Adrenal gland (tissue), 9 donors: ENCODE measurements at regions not wholly inside any gene's neighbourhood (a gene's known extent, or its start where the extent isn't known, plus 50 kb on each side); places are given as distances from the start of the nearest gene placed in this dataset.

Experiments used
- DNase-seq, 7 donors: peaks; one replicate each; pipeline ENCODE4 v3.0.0-alpha.2; 2019 to 2020
- H3K27ac ChIP-seq, 5 donors: fragments of 200-600 bp; sonication (generic) in 4 of 5; 1 replicate in 3 of 5; 2 replicates in 2 of 5; pipeline versions ENCODE4 v1.5.1 to v1.8.0; 2016 to 2020; ENCODE audit warnings: mild to moderate bottlenecking in 1 of 5
- H3K27me3 ChIP-seq: fragments of 200-600 bp; 2 replicates; pipeline ENCODE4 v1.8.0; 2021
- H3K36me3 ChIP-seq, 2 donors: fragments of 200-600 bp; replicated peaks in 1 of 2; 1 replicate in 1 of 2; 2 replicates in 1 of 2; pipeline versions ENCODE4 v1.5.1 to v1.8.0; 2018 to 2022
- H3K4me1 ChIP-seq, 2 donors: fragments of 200-600 bp; replicated peaks in 1 of 2; 1 replicate in 1 of 2; 2 replicates in 1 of 2; pipeline versions ENCODE4 v1.5.1 to v1.8.0; 2018 to 2021
- H3K4me3 ChIP-seq, 4 donors: fragments of 200-600 bp; sonication (generic) in 3 of 4; one replicate each; pipeline ENCODE4 v1.5.1; 2016 to 2018
- H3K9me3 ChIP-seq, 3 donors: fragments of 200-600 bp; sonication (generic) in 1 of 3; replicated peaks in 1 of 3; 1 replicate in 2 of 3; 2 replicates in 1 of 3; pipeline versions ENCODE4 v1.5.1 to v1.8.0; 2016 to 2021
- POLR2A ChIP-seq, 2 donors: fragments of 450-650 bp; IDR thresholded peaks; one replicate each; pipeline ENCODE4 v1.6.1; 2017; ENCODE audit warnings: antibody characterized with exemption in 2 of 2, mild to moderate bottlenecking in 2 of 2, moderate library complexity in 1 of 2
- WGBS, 4 donors: extraction: QIAGEN DNeasy Blood & Tissue Kit in 2 of 4; methylation state at CpG; one replicate each; pipeline versions ENCODE4 v1.1.5 to v1.1.7; 2013 to 2017; 5-methylcytosine and 5-hydroxymethylcytosine counted together
- intact Hi-C, 2 donors: fragments of 100-400 bp; cut with DNase I; formaldehyde crosslinking; loops; one replicate each; pipeline versions ENCODE4 v1.14.1 to v1.15.0; 2022 to 2023
- TF ChIP-seq, protein P1 (sequence below), 6 experiments: fragments of 450-650 bp in 4 of 6; fragments of 200-600 bp in 2 of 6; sonication (generic) in 1 of 6; IDR thresholded peaks; 1 replicate in 5 of 6; 2 replicates in 1 of 6; pipeline versions ENCODE4 v1.5.1 to v1.8.0; 2016 to 2021; ENCODE audit warnings: antibody characterized with exemption in 6 of 6, mild to moderate bottlenecking in 2 of 6, moderate library complexity in 1 of 6
- donor health status: healthy with polysubstance abuse.
- donor health status: Bipolar disorder and iron deficiency.
- donor health status: DM: yes; HTN: yes; CAD: no.
- donor health status: DM: no; HTN: no; CAD: no.
- donor health status: DM: no; HTN: no; CAD: no.

DNA sequence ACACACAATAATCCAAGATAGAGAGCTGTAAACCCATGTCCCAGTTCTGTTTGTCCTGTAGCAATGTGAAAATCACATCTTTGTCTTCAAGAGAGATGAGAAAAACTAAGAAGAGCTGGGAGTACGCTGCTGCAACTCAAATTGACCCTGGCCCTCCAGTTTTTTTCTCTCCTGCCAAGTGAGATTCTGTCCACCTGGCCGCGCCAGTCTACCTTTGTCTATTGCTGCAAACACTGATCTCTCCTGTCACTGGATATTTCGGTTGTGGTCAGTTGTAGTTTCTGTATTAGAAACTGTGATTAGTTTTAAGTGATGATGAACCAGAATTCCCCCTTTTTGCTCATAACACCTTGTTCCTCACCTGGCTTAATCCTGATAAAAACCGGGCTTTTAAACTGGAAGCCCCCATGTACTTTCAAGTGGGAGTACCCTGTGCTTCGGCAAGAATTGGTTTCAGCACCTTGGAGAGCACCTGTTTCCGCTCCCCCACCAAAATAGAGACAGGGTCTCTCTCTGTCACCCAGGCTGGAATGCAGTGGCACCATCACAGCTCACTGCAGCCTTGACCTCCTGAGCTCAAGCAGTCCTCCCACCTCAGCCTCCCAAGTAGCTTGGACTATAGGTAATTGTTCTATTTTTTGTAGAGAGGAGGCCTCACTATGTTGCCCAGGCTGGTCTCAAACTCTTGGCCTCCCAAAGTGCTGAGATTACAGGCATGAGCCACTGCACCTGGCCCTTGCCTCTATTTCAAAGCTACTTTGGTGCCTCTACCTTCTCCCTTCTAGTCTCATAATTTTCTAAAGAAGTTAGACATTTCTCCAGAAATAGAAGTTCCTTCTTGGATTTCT lies 156.8 kb downstream of the PHETA1 start:
- TF ChIP-seq, protein P1, sequence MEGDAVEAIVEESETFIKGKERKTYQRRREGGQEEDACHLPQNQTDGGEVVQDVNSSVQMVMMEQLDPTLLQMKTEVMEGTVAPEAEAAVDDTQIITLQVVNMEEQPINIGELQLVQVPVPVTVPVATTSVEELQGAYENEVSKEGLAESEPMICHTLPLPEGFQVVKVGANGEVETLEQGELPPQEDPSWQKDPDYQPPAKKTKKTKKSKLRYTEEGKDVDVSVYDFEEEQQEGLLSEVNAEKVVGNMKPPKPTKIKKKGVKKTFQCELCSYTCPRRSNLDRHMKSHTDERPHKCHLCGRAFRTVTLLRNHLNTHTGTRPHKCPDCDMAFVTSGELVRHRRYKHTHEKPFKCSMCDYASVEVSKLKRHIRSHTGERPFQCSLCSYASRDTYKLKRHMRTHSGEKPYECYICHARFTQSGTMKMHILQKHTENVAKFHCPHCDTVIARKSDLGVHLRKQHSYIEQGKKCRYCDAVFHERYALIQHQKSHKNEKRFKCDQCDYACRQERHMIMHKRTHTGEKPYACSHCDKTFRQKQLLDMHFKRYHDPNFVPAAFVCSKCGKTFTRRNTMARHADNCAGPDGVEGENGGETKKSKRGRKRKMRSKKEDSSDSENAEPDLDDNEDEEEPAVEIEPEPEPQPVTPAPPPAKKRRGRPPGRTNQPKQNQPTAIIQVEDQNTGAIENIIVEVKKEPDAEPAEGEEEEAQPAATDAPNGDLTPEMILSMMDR (IDR thresholded peaks at IDR 0.05) = no peak
- TF ChIP-seq POLR2A (IDR thresholded peaks at IDR 0.05) = no peak
- no peak for DNase-seq
- H3K4me3 ChIP-seq = no peak overlapping the region
- 44 to 46% (median 46%) methylated on average over 6 to 7 of the region's 7 CpGs for WGBS, 4 donors
- H3K36me3 ChIP-seq = no peaks in the 10 kb centered on the region
- peaks cover 2% of the 10 kb centered on the region for H3K27me3 ChIP-seq
- H3K4me1 ChIP-seq = no peaks in the 10 kb centered on the region
- no peaks in the 10 kb centered on the region for H3K9me3 ChIP-seq
- no peak overlapping the region for H3K27ac ChIP-seq
- intact Hi-C loops = no loop called here

DNA sequence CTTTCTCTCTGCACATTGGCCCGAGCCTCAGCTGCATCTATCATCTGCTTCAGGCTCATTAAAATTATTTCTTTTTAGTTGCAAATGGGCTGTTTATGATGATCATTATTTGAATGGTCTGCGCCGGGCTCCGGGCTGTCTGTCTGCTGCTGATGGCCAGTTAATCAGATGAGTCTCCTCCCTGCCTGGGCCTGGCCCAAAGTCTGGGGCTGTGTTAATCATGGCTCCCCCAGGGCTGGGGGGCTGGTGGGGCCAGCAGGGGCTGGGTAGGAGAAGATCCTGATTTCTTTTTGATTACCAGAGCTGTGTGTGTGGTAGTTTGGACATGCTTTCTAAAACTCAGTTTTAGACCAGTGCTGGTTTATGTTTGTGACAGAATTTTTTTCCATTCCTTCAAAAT lies 159.1 kb downstream of the PHETA1 start:
- WGBS, 4 donors = 50 to 65% (median 60%) methylated on average over 1 to 4 of the region's 4 CpGs
- TF ChIP-seq, protein P1 (IDR thresholded peaks at IDR 0.05) = no peak
- no peak for TF ChIP-seq POLR2A (IDR thresholded peaks at IDR 0.05)
- H3K4me1 ChIP-seq = no peaks in the 10 kb centered on the region
- H3K27ac ChIP-seq = no peak overlapping the region
- H3K27me3 ChIP-seq = peaks cover 17% of the 10 kb centered on the region
- DNase-seq = no peak
- intact Hi-C loops = no loop called here
- no peaks in the 10 kb centered on the region for H3K9me3 ChIP-seq
- no peaks in the 10 kb centered on the region for H3K36me3 ChIP-seq
- no peak overlapping the region for H3K4me3 ChIP-seq

DNA sequence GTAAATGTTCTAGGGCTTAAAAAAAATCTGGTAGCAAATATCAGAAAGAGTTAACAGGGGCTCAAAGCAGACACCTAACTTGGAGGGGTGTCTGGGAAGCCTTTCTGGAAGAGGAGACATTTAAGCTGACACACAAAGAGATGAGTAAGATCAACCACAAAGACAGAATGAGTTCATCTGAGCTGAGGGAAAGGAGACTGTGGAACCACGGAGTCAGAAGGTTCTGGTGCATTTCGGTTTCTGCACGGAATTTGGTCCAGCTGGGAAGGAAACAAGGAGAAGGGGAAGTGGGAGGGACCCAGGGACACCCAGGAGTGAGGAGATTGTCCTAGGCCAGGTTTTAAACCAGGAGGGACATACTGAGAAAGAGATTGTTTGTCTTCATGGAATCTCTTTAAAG lies 161.1 kb downstream of the PHETA1 start:
- DNase-seq = no peak
- Histone ChIP-seq H3K27ac (no peak overlapping the region), H3K27me3 (peaks cover 17% of the 10 kb centered on the region), H3K4me1 (no peaks in the 10 kb centered on the region), H3K4me3 (no peak overlapping the region), H3K9me3 (no peaks in the 10 kb centered on the region), H3K36me3 (no peaks in the 10 kb centered on the region)
- WGBS, 4 donors = 53 to 72% (median 64%) methylated on average over 3 of the region's 3 CpGs
- intact Hi-C loops = no loop called here
- TF ChIP-seq, protein P1 (IDR thresholded peaks at IDR 0.05) = no peak
- TF ChIP-seq POLR2A (IDR thresholded peaks at IDR 0.05) = no peak

- peaks cover 26% of the 10 kb centered on the region for H3K27me3 ChIP-seq
- no peak overlapping the region for H3K4me3 ChIP-seq
- H3K9me3 ChIP-seq = no peaks in the 10 kb centered on the region
- TF ChIP-seq, protein P1 (IDR thresholded peaks at IDR 0.05) = no peak
- no peak for TF ChIP-seq POLR2A (IDR thresholded peaks at IDR 0.05)
- no peaks in the 10 kb centered on the region for H3K36me3 ChIP-seq
- no peaks in the 10 kb centered on the region for H3K4me1 ChIP-seq
- no peak overlapping the region for H3K27ac ChIP-seq
- DNase-seq = no peak
- WGBS, 4 donors = 47 to 58% (median 51%) methylated on average over 10 to 15 of the region's 15 CpGs
- intact Hi-C loops = no loop called here
Measured at GRCh38 chr12:111204788-111205241, 164.1 kb downstream of the PHETA1 start.
